NK-92 (cell line): ENCODE measurements at regions not wholly inside any gene's neighbourhood (a gene's known extent, or its start where the extent isn't known, plus 50 kb on each side); places are given as distances from the start of the nearest gene placed in this dataset.

Experiments used
- DNase-seq: peaks from one replicate; lab custom pipeline; 2025; ENCODE audit not compliant: unreplicated experiment; lab: John Stamatoyannopoulos, UW

DNA sequence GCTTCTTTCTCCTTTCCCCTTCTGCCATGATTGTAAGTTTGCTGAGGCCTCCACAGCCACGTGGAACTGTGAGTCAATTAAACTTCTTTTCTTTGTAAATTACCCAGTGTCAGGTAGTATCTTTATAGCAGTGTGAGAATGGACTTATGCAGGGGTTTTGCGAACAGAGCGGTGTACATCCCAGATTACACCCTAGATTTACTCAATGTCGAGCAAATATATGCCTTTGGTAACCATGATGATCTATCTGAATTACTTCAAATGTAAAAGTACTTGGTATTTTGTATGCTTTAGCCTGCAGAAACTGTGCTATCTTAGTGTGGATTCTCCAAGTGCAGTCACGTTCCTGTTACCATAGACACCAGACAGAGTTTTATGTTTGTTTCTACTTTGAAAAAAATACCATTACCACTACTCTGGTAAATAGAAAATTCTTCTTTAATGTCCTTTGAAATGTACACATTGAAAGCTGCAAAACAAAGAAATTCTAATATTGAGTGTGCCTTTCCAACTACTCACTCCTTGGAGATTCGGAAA is 510.4 kb upstream of the ARGLU1 start:
- DNase-seq = no peak

DNA sequence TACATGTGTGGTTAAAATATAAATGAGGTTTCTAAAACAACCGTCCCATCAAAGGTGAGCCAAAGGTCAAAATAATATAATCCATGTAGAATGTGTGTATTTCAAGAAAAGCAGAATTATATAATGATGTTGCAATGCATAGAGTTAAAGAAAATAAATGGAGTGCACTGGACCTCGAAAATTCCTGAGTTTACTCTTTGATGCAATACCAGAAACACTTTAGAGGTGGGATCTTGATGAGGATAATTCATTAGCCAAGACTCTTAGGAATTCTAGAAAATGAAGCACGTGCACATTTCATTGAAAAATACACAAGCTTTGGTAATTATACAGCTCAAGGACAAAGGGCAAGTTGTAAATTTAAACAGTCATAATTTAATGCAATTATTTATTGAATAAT is 508.9 kb upstream of the ARGLU1 start:
- DNase-seq = no peak

DNA sequence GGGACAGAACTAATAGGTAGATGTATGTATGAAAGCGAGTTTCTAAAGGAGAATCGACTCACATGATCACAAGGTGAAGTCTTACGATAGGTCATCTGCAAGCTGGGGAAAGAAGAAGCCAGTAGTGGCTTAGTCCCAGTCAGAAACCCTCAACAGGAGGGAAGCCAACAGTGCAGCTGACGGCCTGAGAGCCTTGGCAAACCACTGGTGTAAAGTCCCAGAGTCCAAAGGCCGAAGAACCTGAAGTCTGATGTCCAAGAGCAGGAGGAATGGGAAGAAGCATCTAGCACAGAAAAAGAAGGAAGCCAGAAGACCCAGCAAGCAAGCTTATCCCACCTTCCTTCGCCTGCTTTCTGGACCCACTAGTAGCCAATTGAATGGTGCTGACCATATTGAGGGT is 507.6 kb upstream of the ARGLU1 start:
- DNase-seq = no peak

GRCh38 chr13:107070792-107071191 is 502.9 kb upstream of the ARGLU1 start:
- DNase-seq = no peak

DNA sequence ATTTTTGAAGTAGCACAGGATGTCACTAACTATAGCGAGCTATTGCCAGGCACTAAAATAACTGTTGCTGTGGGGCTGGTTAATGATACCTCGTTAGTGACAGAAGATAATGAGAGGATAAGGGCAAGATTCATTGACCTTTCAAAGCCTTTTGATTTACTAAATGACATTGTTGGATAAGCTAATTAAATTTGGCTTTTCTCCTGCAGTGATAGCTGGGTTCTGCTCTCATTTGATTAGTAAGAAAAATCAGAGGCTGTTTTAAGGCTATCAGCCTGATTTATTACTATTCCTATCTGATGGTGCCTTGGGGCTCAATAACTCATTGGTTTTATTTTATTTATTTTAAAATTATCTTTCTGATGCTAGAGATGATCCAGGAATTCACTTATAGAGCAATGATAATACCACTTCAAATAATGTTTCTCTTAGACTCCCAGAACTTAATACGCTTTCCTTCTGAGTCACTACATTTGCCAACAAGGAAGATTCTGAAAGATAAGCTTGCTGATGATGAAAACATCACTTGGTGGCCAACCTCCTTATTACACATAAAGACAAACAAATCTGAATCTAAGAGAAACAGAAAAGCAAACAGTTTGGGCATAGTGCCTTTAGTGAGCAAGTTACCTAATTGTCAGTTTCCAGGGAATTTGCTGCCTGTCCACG is 501.3 kb upstream of the ARGLU1 start:
- no peak for DNase-seq

DNA sequence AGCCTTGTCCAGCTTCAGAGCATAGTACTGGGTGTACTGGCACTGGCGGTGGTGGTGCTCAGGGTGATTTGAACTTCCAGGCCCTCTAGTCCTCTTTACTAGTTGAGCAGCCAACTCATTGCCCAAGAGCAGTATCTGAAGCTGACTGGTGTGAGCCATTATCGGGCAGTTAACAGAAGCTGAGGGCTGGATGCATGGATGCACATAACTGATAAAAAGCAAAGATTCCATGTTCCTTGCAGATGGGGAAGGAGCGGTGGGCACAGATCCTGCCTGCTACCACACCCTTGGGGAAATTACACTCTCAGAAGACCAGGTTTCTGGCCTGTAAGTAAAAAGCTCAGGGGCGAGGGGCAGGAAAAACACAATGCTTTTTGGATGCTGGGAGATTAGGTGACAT is 499.4 kb upstream of the ARGLU1 start:
- DNase-seq = no peak

DNA sequence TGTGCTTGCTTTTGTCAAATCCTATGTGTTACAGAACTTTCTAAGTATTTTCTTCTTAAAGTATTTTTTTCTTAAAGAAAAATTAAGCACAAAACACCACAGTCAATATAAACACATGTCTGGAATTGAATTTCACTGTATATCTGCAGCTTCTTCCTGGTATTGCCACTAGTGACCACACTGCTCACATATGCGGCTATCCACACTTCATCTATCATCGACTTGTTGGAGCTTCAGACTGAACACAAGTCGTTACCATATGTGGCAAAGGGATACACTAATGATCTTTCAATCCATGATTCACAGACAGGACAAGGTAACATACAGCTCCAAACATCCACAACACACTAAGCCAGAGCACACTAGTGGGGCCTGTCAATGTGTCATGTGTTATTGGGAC is 498.4 kb upstream of the ARGLU1 start:
- DNase-seq = no peak

DNA sequence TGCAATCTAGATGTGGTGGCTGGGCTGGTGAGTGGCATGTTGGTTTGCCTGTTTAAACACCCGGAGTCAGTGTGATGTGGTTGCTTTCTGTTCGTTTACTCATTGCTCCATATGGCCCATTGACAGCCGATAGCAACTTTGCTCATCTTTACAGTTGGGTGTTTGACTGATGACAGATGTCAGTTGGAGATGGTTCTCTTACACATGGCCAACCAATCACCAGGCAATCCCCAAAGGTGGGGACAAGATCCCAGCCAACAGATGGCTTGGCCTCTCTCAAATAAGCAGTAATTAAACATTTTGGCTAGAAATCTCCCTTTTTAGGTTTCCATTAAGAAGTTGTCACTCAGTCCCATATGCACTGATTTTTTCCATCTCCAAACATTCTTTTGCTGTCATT is 497.1 kb upstream of the ARGLU1 start:
- no peak for DNase-seq

- DNase-seq = no peak
These were observed 489.2 kb upstream of the ARGLU1 start for GRCh38 chr13:107057028-107057631.

DNA sequence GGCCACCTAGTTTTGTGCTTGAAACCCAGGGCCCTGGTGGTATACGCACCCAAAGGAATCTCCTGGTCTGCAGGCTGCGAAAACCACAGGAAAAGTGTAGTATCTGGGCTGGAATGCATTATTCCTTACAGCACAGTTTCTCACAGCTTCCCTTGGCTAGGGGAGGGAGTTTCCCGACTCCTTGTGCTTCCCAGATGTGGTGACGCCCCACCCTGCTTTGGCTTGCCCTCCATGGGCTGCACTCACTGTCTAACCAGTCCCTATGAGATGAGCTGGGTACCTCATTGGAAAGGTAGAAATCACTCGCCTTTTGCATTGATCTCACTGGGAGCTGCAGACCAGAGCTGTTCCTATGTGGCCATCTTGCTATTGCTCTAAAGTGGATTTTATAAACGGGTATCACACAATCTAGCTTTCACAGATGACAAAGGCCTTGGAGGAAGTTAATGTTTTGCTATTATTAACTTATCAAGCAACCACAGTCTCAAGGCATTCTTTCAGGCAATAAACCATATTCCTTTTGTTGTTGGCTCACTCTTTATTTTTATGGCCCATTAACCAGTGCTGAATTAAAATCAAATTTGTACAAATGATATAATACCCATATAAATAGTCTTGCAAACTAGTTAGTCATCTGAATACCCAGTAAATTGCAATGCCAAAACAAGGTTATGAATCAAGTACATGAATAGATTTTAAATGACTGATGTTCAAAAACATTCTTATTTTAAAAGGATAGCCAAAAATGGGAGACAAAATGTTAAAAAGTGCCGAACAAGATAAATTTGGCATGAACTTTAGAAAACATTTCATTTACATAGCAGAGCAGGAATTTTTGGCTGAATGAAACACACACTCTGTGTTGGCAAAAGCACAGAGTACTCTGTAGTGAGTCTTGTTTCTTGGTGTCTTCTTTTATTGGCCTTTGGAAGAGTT is 475.4 kb upstream of the ARGLU1 start:
- no peak for DNase-seq

GRCh38 chr13:107035778-107036177 is 467.8 kb upstream of the ARGLU1 start:
- no peak for DNase-seq

GRCh38 chr13:107035186-107035585 is 467.2 kb upstream of the ARGLU1 start:
- no peak for DNase-seq

DNA sequence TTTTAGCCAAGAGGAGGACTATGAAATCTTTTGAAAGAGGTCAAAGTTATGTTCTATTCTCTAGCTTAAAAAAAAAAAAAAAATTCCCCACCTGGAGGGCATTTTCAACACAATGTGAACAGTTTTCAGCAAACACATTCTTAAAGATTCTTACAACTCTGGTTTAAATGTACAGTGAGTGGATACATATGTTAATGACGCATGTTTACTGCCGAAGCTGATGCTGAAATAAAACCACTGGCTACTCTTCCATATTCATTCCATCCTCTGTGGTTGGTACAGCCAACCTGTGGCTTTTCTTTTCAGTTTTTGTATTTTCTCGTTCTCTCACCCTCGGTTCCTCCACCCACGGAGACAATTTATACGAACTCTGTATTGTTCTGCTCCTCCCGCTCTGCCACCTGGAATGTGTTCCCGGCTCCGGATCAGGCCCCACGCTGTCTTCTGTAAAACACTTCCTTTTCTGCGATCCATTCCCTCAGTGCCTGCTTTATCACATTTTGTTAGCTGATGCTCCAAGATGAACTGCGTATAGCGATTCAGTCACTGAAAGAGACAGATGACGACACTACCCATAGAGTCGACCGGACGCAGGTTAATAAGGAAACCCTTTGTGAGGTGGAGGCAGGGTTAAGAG is 466.4 kb upstream of the ARGLU1 start:
- DNase-seq = no peak

DNA sequence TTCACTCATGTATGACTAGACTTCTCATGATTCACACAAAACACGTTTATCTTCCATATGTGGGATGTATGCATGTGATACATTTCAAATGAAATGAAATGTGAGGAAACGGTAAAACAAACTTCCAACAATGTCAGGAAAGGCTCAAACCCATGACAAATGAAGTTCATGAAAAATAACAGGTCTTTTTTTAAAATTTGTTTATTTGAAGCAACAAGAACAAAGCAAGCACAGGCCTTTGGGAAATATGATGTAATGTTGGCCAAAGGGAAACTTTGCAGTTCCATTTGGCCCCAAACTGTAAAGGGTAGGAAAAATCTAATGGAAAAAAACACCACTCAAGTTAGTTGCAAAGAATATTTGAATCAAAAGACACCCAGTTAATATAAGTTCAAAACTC is 463.8 kb upstream of the ARGLU1 start:
- DNase-seq = no peak

- no peak for DNase-seq
These were observed 460.8 kb upstream of the ARGLU1 start for GRCh38 chr13:107028751-107029150.

DNA sequence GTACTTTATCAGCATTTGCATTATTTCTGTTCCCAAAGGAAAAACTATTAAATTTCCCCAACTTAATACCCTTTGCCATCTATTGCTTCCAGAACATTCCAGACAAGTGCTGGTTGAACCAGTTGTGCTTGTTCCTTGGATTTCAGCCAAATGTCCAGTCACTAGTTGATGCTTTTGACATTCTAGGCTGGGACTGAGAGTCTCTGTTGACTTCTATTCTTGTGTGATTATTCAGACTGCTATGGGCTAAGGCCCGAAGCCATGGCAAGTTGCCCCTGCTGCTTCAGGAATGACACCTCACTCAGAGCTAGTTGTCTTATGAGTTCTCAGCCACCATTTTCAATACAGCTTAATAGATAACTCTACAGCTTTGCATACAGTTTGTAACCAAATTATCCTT is 458.1 kb upstream of the ARGLU1 start:
- no peak for DNase-seq

DNA sequence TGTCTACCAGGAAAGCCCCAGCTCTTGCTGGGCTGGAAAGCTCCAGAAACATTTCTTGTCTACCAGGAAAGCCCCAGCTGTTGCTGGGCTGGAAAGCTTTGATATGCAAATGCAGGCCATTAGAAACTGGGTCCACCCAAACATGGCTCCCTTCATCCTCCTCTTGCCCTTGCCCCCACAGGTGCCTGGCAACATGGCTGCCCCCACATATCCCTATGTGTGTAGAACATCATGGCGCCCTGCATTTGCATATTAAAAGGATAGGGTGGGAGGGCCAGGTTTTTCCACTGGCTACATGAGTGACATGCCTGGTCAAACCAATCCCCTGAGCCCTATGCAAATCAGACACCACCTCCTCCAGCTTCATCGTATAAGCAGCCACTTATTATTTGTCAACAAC is 455.4 kb upstream of the ARGLU1 start:
- DNase-seq = no peak

DNA sequence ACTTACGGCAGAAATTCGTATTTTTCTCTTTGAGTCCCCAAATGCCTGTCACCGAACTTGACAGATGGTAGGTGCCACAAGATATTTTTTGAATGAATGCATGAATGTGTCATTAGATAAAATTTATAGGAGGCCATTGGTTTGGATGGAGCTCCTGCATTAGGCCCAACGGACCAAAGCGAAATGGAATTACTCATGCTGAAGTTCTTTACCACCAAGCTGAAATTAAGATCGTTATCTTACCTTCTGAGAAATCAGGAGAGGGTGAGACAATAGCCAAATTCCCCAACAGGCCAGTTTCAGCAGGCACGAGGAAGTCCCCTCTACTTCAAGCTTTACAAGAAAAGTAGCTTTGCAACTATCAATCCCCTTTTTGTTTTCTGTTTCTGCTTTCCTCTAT is 452.5 kb upstream of the ARGLU1 start:
- DNase-seq = no peak

DNA sequence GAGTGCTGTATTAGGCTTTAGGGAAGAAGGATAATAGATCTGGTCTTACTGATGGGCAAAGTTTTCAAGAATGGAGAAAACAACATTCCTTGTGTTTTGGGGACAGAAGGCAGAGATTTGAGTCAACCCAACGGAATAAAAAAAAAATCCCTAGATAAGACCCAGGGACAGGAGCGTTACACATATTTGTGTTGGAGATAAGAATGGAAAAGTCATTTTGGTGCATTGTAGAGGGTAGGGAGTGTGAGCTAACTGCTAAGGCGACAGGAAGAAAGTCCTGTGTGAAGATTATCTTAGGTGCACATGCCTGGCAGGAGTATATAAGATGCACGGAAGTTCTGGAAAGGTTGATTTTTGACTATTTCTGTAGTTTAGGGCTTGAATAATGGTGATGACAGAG is 450.3 kb upstream of the ARGLU1 start:
- no peak for DNase-seq

- no peak for DNase-seq
These were observed 438.7 kb upstream of the ARGLU1 start for GRCh38 chr13:107006661-107007060.

GRCh38 chr13:107005577-107005976 is 437.6 kb upstream of the ARGLU1 start:
- no peak for DNase-seq
